Vagina (tissue), 2 donors: ENCODE measurements at regions not wholly inside any gene's neighbourhood (a gene's known extent, or its start where the extent isn't known, plus 50 kb on each side); places are given as distances from the start of the nearest gene placed in this dataset.

Source experiments
- POLR2A ChIP-seq, 2 donors: fragments of 450-650 bp; IDR thresholded peaks; one replicate each; pipeline ENCODE4 v1.6.1; 2017; ENCODE audit warnings: antibody characterized with exemption in 2 of 2, mild to moderate bottlenecking in 2 of 2, moderate library complexity in 2 of 2
- POLR2AphosphoS5 ChIP-seq, 2 donors: sonication (generic); formaldehyde crosslinking; IDR thresholded peaks; one replicate each; pipeline ENCODE4 v1.9.0; 2017; ENCODE audit warnings: antibody characterized with exemption in 2 of 2, mild to moderate bottlenecking in 2 of 2, low read depth in 1 of 2; ENCODE audit not compliant: insufficient read depth in 1 of 2
- TF ChIP-seq, protein P1 (sequence below), 3 experiments: fragments of 450-650 bp in 2 of 3; fragments of 200-600 bp in 1 of 3; sonication (generic) in 1 of 3; IDR thresholded peaks; one replicate each; pipeline ENCODE4 v1.5.1; 2017 to 2019; ENCODE audit warnings: antibody characterized with exemption in 3 of 3, mild to moderate bottlenecking in 2 of 3, moderate library complexity in 2 of 3

GRCh38 chr2:215830304-215830703 lies 183.0 kb downstream of the MREG start:
- TF ChIP-seq, protein P1, sequence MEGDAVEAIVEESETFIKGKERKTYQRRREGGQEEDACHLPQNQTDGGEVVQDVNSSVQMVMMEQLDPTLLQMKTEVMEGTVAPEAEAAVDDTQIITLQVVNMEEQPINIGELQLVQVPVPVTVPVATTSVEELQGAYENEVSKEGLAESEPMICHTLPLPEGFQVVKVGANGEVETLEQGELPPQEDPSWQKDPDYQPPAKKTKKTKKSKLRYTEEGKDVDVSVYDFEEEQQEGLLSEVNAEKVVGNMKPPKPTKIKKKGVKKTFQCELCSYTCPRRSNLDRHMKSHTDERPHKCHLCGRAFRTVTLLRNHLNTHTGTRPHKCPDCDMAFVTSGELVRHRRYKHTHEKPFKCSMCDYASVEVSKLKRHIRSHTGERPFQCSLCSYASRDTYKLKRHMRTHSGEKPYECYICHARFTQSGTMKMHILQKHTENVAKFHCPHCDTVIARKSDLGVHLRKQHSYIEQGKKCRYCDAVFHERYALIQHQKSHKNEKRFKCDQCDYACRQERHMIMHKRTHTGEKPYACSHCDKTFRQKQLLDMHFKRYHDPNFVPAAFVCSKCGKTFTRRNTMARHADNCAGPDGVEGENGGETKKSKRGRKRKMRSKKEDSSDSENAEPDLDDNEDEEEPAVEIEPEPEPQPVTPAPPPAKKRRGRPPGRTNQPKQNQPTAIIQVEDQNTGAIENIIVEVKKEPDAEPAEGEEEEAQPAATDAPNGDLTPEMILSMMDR (IDR thresholded peaks at IDR 0.05), result no peak
- TF ChIP-seq POLR2A (IDR thresholded peaks at IDR 0.05) (no peak), POLR2AphosphoS5 (IDR thresholded peaks at IDR 0.05; ENCODE audit: insufficient read depth in 1 of 2, low read depth in 1 of 2) (no peak)
